Endothelial cell (in vitro differentiated cells): ENCODE measurements at regions not wholly inside any gene's neighbourhood (a gene's known extent, or its start where the extent isn't known, plus 50 kb on each side); places are given as distances from the start of the nearest gene placed in this dataset.

ENCODE experiments used
- DNase-seq: peaks from one replicate; pipeline ENCODE4 v3.0.0; 2021; ENCODE audit warnings: low spot score
- H3K27ac Mint-ChIP-seq: one replicate; pipeline ENCODE4 v1.8.0; 2021; ENCODE audit warnings: mixed read lengths, inconsistent platforms; ENCODE audit not compliant: unreplicated experiment
- H3K27me3 Mint-ChIP-seq: one replicate; pipeline ENCODE4 v1.8.0; 2021; ENCODE audit warnings: mild to moderate bottlenecking, moderate library complexity, mixed read lengths, inconsistent platforms; ENCODE audit not compliant: unreplicated experiment
- H3K36me3 Mint-ChIP-seq: one replicate; pipeline ENCODE4 v1.8.0; 2021; ENCODE audit warnings: mild to moderate bottlenecking, low read depth, mixed read lengths, inconsistent platforms; ENCODE audit not compliant: unreplicated experiment
- H3K4me1 Mint-ChIP-seq: one replicate; pipeline ENCODE4 v1.8.0; 2021; ENCODE audit warnings: mild to moderate bottlenecking, mixed read lengths, inconsistent platforms; ENCODE audit not compliant: unreplicated experiment
- H3K4me3 Mint-ChIP-seq: one replicate; pipeline ENCODE4 v1.8.0; 2021; ENCODE audit warnings: mild to moderate bottlenecking, mixed read lengths, inconsistent platforms; ENCODE audit not compliant: unreplicated experiment
- H3K9me3 Mint-ChIP-seq: one replicate; pipeline ENCODE4 v1.8.0; 2021; ENCODE audit warnings: mixed read lengths, inconsistent platforms; ENCODE audit not compliant: unreplicated experiment
- TF ChIP-seq, protein P1 (sequence below): fragments of 200-600 bp; sonication (generic); IDR thresholded peaks from one replicate; pipeline ENCODE4 v1.5.0; 2021; ENCODE audit warnings: antibody characterized with exemption; ENCODE audit not compliant: unreplicated experiment

DNA sequence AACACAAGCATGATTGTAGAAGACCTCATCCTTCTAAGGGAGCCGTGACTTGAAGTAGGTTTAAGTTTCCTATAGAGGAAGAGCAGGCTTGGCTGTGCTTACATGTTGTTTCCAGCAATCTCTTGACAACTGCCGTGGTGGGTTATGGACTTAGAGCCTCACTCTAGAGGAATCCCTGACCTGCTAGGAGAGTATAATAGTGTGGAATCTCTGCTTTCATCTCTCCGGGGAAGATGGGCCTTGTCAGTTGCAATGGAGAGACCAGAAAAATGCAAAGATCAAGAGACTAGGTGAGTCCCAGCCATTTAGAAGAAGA lies 137.6 kb downstream of the MIS18A start:
- no peaks in the 10 kb centered on the region for H3K27me3 Mint-ChIP-seq
- peaks cover 3% of the 10 kb centered on the region for H3K36me3 Mint-ChIP-seq
- no peak overlapping the region for H3K27ac Mint-ChIP-seq
- no peaks in the 10 kb centered on the region for H3K9me3 Mint-ChIP-seq
- H3K4me3 Mint-ChIP-seq, result no peak overlapping the region
- TF ChIP-seq, protein P1, sequence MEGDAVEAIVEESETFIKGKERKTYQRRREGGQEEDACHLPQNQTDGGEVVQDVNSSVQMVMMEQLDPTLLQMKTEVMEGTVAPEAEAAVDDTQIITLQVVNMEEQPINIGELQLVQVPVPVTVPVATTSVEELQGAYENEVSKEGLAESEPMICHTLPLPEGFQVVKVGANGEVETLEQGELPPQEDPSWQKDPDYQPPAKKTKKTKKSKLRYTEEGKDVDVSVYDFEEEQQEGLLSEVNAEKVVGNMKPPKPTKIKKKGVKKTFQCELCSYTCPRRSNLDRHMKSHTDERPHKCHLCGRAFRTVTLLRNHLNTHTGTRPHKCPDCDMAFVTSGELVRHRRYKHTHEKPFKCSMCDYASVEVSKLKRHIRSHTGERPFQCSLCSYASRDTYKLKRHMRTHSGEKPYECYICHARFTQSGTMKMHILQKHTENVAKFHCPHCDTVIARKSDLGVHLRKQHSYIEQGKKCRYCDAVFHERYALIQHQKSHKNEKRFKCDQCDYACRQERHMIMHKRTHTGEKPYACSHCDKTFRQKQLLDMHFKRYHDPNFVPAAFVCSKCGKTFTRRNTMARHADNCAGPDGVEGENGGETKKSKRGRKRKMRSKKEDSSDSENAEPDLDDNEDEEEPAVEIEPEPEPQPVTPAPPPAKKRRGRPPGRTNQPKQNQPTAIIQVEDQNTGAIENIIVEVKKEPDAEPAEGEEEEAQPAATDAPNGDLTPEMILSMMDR, result no peak
- H3K4me1 Mint-ChIP-seq, result peaks cover 8% of the 10 kb centered on the region
- no peak for DNase-seq

DNA sequence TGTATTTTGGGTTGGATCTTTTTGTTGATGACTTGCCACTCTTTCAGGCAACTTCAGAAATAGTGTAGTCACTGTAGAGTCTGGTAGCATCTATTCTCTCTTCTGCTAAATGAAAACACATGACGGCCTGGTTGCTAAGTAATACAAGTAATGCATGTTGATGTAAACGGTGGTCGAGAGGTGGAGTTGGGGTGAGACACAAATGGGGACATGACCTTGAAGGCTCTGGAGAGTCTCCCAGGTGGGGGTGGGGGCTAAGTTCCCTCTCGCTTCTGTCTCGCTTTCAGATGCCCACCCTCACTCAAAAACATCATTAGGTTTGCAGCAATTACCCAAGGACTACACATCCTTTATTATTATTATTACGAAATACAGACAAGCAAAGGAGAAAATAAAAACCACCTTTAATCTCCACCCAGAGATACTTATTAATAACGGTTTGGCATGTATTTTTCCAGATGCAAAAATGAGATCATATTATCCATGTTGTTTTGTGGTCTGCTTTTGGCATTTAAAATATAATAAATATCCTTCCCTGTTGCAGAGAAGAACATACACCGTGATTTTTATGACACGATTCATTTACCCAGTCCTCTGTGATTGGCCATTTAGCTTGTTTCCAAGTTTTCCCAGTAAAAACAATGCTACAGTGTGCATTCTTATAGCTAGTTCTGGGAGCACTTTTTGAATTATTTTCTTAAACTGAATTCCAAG lies 138.1 kb downstream of the MIS18A start:
- no peak for DNase-seq
- Mint-ChIP-seq H3K9me3 (no peaks in the 10 kb centered on the region), H3K27ac (no peak overlapping the region)

DNA sequence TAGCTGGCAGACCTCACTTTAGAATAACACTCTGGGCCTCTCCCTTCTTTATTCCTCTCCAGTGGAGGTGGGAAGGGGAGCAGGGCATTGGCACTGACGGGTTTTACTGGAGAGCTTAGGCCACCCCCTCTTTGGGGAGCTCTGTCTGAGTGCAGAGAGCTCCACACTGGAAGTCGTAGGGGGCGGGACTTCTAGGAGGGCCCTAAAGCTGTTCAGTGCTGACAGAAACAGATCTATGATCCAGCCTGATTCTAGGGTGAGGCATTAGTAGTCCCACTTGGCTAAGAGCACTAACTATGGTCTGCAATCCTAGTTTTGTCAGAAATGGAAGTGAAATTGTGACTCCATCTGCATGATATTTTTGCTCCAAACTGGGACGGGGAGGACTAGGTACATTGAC lies 138.7 kb downstream of the MIS18A start:
- Mint-ChIP-seq H3K4me1 (peaks cover 8% of the 10 kb centered on the region), H3K27me3 (no peaks in the 10 kb centered on the region), H3K9me3 (no peaks in the 10 kb centered on the region), H3K27ac (no peak overlapping the region), H3K4me3 (no peak overlapping the region), H3K36me3 (peaks cover 6% of the 10 kb centered on the region)
- TF ChIP-seq, protein P1, result no peak
- no peak for DNase-seq

More for the DNA sequence above, 138.1 kb downstream of the MIS18A start:
- H3K36me3 Mint-ChIP-seq, result peaks cover 6% of the 10 kb centered on the region
- TF ChIP-seq, protein P1, result no peak
- H3K4me3 Mint-ChIP-seq, result no peak overlapping the region
- peaks cover 8% of the 10 kb centered on the region for H3K4me1 Mint-ChIP-seq
- no peaks in the 10 kb centered on the region for H3K27me3 Mint-ChIP-seq

DNA sequence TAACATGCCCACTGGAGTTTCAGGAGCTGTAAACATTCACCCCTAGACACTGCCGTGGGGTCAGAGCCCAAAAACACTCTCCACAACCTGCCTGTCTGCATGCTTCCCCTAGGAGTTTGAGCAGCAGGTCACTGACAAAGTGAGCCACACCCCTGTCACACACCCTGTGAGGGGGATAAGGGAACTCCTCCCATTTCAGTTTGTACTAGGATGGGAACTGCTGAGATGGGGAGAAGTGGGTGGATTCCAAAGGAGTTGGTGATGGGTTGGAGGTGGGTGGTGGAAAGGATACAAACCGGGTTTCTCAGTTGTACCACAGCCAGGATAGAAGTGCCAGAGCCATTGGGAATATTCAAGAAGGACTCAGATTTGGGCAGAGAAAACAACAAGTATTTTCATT lies 140.2 kb downstream of the MIS18A start:
- Mint-ChIP-seq H3K4me1 (peaks cover 20% of the 10 kb centered on the region), H3K4me3 (no peak overlapping the region), H3K27me3 (peaks cover 2% of the 10 kb centered on the region), H3K27ac (no peak overlapping the region), H3K9me3 (no peaks in the 10 kb centered on the region), H3K36me3 (peaks cover 6% of the 10 kb centered on the region)
- TF ChIP-seq, protein P1, result no peak
- no peak for DNase-seq

DNA sequence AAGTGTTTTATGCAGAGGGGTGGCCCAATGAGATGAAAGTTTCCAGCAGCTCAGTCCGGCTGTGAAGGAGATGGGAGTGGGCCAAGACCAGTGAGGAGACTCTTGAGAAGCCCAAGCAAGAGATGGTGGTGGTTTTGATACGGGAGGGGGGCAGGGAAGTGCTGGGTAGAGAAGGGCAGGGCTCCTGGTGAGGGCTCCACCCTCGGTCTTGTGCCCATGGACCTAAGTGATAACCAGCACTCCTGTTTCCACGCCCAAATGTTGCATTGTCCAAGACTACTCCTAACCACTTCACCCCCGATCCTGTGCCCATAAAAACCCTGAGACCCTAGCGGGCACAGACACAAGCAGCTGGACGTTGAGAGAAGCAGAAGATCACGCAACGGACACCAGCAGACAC lies 140.9 kb downstream of the MIS18A start:
- TF ChIP-seq, protein P1, result no peak
- no peaks in the 10 kb centered on the region for H3K9me3 Mint-ChIP-seq
- peak overlapping the region; percentile 82 for H3K27ac Mint-ChIP-seq
- DNase-seq, result no peak
- peaks cover 6% of the 10 kb centered on the region for H3K36me3 Mint-ChIP-seq
- H3K27me3 Mint-ChIP-seq, result peaks cover 2% of the 10 kb centered on the region
- H3K4me1 Mint-ChIP-seq, result peaks cover 24% of the 10 kb centered on the region
- H3K4me3 Mint-ChIP-seq, result no peak overlapping the region
